ENCODE measurements at regions not wholly inside any gene's neighbourhood (a gene's known extent, or its start where the extent isn't known, plus 50 kb on each side); places are given as distances from the start of the nearest gene placed in this dataset.

DNA sequence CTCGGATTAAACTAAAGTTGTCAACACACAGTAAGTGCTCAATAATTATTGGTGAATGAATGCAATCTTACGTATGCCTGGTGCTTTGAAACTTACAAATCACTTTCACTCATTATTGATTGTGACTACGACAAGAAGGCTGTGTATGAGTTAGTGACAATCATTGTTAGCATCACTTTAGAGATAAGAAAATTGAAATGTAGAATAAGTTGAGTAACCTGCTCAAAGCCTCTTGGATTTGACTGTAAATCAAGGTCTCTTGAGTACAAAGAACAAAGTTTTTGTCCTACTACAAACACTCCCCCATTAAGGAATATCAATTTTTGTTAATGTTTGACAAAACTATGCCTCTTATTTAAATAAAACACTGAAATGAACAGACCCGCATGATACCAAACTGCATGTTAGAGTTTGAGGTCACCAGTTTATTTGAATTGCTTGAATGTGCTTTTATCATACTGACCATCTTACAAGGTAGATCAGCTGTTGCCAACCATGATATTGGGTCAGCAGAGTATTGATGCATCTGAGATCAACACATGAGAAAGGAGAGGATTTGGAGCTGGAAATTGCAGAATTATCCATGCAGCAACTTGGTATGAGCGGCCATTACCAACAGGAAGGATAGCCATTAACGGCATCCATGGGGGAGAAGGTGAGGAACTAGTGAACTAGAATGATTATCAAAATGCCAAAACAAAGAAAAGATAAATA is 142.1 kb downstream of the IRS1 start (continued):
- TF ChIP-seq, protein P1, sequence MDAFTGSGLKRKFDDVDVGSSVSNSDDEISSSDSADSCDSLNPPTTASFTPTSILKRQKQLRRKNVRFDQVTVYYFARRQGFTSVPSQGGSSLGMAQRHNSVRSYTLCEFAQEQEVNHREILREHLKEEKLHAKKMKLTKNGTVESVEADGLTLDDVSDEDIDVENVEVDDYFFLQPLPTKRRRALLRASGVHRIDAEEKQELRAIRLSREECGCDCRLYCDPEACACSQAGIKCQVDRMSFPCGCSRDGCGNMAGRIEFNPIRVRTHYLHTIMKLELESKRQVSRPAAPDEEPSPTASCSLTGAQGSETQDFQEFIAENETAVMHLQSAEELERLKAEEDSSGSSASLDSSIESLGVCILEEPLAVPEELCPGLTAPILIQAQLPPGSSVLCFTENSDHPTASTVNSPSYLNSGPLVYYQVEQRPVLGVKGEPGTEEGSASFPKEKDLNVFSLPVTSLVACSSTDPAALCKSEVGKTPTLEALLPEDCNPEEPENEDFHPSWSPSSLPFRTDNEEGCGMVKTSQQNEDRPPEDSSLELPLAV (CRISPR knock-in tag; conservative IDR thresholded peaks at IDR 0.05; ENCODE audit: low read depth), result no peak
- TF ChIP-seq TAF1 (CRISPR knock-in tag; IDR thresholded peaks at IDR 0.05) (no peak), SMC3 (IDR thresholded peaks at IDR 0.05; ENCODE audit: low read length) (no peak; the same call in none of the 2 replicates), ZSCAN30 (CRISPR knock-in tag; IDR thresholded peaks at IDR 0.05) (no peak), POLR2G (IDR thresholded peaks at IDR 0.05; ENCODE audit: low read depth, low read length) (no peak), HOXA5 (CRISPR knock-in tag; IDR thresholded peaks at IDR 0.05) (no peak), FOSL1 (CRISPR knock-in tag; IDR thresholded peaks at IDR 0.05; ENCODE audit: borderline replicate concordance) (no peak), RARA (CRISPR knock-in tag; IDR thresholded peaks at IDR 0.05) (peak; percentile 83), SNAPC2 (CRISPR knock-in tag; IDR thresholded peaks at IDR 0.05) (no peak), PAWR (CRISPR knock-in tag; IDR thresholded peaks at IDR 0.05; ENCODE audit: borderline replicate concordance) (no peak), ZNF660 (CRISPR knock-in tag; IDR thresholded peaks at IDR 0.05; ENCODE audit: borderline replicate concordance, low read depth) (no peak), CBX1 (IDR thresholded peaks at IDR 0.05; ENCODE audit: low read depth) (no peak), SP5 (CRISPR knock-in tag; IDR thresholded peaks at IDR 0.05; ENCODE audit: borderline replicate concordance, low read depth) (peak; percentile 41; the same call in 1 of the 2 replicates), U2AF1 (optimal IDR thresholded peaks at IDR 0.05; ENCODE audit: low read depth, low read length) (no peak), NKX3-1 (CRISPR knock-in tag; IDR thresholded peaks at IDR 0.05) (peak; percentile 31; the same call in 1 of the 2 replicates), ZBTB21 (CRISPR knock-in tag; IDR thresholded peaks at IDR 0.05) (peak; percentile 69; the same call in 1 of the 2 replicates), ZBTB38 (CRISPR knock-in tag; IDR thresholded peaks at IDR 0.05) (peak; percentile 20; the same call in 1 of the 2 replicates), KDM5A (IDR thresholded peaks at IDR 0.05; ENCODE audit: borderline replicate concordance, low read length) (no peak), ZNF792 (CRISPR knock-in tag; IDR thresholded peaks at IDR 0.05) (no peak)
- TF ChIP-seq, protein P2, sequence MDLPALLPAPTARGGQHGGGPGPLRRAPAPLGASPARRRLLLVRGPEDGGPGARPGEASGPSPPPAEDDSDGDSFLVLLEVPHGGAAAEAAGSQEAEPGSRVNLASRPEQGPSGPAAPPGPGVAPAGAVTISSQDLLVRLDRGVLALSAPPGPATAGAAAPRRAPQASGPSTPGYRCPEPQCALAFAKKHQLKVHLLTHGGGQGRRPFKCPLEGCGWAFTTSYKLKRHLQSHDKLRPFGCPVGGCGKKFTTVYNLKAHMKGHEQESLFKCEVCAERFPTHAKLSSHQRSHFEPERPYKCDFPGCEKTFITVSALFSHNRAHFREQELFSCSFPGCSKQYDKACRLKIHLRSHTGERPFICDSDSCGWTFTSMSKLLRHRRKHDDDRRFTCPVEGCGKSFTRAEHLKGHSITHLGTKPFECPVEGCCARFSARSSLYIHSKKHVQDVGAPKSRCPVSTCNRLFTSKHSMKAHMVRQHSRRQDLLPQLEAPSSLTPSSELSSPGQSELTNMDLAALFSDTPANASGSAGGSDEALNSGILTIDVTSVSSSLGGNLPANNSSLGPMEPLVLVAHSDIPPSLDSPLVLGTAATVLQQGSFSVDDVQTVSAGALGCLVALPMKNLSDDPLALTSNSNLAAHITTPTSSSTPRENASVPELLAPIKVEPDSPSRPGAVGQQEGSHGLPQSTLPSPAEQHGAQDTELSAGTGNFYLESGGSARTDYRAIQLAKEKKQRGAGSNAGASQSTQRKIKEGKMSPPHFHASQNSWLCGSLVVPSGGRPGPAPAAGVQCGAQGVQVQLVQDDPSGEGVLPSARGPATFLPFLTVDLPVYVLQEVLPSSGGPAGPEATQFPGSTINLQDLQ (CRISPR knock-in tag; IDR thresholded peaks at IDR 0.05), result no peak
- TF ChIP-seq, protein P3, sequence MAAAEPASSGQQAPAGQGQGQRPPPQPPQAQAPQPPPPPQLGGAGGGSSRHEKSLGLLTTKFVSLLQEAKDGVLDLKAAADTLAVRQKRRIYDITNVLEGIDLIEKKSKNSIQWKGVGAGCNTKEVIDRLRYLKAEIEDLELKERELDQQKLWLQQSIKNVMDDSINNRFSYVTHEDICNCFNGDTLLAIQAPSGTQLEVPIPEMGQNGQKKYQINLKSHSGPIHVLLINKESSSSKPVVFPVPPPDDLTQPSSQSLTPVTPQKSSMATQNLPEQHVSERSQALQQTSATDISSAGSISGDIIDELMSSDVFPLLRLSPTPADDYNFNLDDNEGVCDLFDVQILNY (CRISPR knock-in tag; conservative IDR thresholded peaks at IDR 0.05), result no peak
- TF ChIP-seq, protein P4, sequence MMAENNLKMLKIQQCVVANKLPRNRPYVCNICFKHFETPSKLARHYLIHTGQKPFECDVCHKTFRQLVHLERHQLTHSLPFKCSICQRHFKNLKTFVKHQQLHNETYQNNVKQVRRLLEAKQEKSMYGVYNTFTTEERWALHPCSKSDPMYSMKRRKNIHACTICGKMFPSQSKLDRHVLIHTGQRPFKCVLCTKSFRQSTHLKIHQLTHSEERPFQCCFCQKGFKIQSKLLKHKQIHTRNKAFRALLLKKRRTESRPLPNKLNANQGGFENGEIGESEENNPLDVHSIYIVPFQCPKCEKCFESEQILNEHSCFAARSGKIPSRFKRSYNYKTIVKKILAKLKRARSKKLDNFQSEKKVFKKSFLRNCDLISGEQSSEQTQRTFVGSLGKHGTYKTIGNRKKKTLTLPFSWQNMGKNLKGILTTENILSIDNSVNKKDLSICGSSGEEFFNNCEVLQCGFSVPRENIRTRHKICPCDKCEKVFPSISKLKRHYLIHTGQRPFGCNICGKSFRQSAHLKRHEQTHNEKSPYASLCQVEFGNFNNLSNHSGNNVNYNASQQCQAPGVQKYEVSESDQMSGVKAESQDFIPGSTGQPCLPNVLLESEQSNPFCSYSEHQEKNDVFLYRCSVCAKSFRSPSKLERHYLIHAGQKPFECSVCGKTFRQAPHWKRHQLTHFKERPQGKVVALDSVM (CRISPR knock-in tag; IDR thresholded peaks at IDR 0.05), result no peak
